ENCODE measurements at regions not wholly inside any gene's neighbourhood (a gene's known extent, or its start where the extent isn't known, plus 50 kb on each side); places are given as distances from the start of the nearest gene placed in this dataset.
"Not testable (repeated sequence)": the region's sequence is repeated elsewhere in the genome, so short reads cannot be mapped to it uniquely, and the experiment has no call there.

GRCh38 chr4:118575057-118575456 lies 110.1 kb upstream of the METTL14 start:
- H3K4me1 Mint-ChIP-seq; DNase-seq (ENCODE audit: low spot score in 2 of 2); H3K36me3 Mint-ChIP-seq (ENCODE audit: insufficient read depth); H3K9me3 Mint-ChIP-seq; ATAC-seq (replicated peaks; ENCODE audit: extremely low read depth, poor library complexity, severe bottlenecking); H3K27ac Mint-ChIP-seq (ENCODE audit: low read depth); H3K4me3 Mint-ChIP-seq: not testable (repeated sequence)
- H3K27me3 Mint-ChIP-seq, result peaks cover 55% of the 10 kb centered on the region

GRCh38 chr4:118575726-118576125 lies 109.5 kb upstream of the METTL14 start:
- H3K27me3 Mint-ChIP-seq, result peaks cover 53% of the 10 kb centered on the region
- not testable (repeated sequence) for H3K4me3 Mint-ChIP-seq; ATAC-seq (replicated peaks; ENCODE audit: extremely low read depth, poor library complexity, severe bottlenecking); H3K4me1 Mint-ChIP-seq; DNase-seq (ENCODE audit: low spot score in 2 of 2); H3K9me3 Mint-ChIP-seq; H3K27ac Mint-ChIP-seq (ENCODE audit: low read depth); H3K36me3 Mint-ChIP-seq (ENCODE audit: insufficient read depth)

GRCh38 chr4:118576709-118577219 lies 108.4 kb upstream of the METTL14 start:
- not testable (repeated sequence) for H3K4me3 Mint-ChIP-seq; ATAC-seq (replicated peaks; ENCODE audit: extremely low read depth, poor library complexity, severe bottlenecking); H3K27ac Mint-ChIP-seq (ENCODE audit: low read depth)

GRCh38 chr4:118585015-118585414 lies 100.2 kb upstream of the METTL14 start:
- Mint-ChIP-seq H3K4me1 (no peaks in the 10 kb centered on the region), H3K4me3 (no peak overlapping the region), H3K27ac (ENCODE audit: low read depth) (no peak overlapping the region), H3K36me3 (ENCODE audit: insufficient read depth) (no peaks in the 10 kb centered on the region), H3K27me3 (peaks cover 54% of the 10 kb centered on the region), H3K9me3 (no peaks in the 10 kb centered on the region)
- no peak for ATAC-seq (replicated peaks; ENCODE audit: extremely low read depth, poor library complexity, severe bottlenecking)
- DNase-seq (ENCODE audit: low spot score in 2 of 2), result no peak

More at GRCh38 chr4:118576709-118577219, 108.4 kb upstream of the METTL14 start:
- not testable (repeated sequence) for H3K36me3 Mint-ChIP-seq (ENCODE audit: insufficient read depth); H3K4me1 Mint-ChIP-seq; DNase-seq (ENCODE audit: low spot score in 2 of 2); H3K9me3 Mint-ChIP-seq
- peaks cover 55% of the 10 kb centered on the region for H3K27me3 Mint-ChIP-seq

- peaks cover 6% of the 10 kb centered on the region for H3K4me1 Mint-ChIP-seq
- H3K27me3 Mint-ChIP-seq, result peaks cover 43% of the 10 kb centered on the region
- no peaks in the 10 kb centered on the region for H3K9me3 Mint-ChIP-seq
- H3K27ac Mint-ChIP-seq (ENCODE audit: low read depth), result no peak overlapping the region
- peaks cover 11% of the 10 kb centered on the region for H3K36me3 Mint-ChIP-seq (ENCODE audit: insufficient read depth)
- DNase-seq (ENCODE audit: low spot score in 2 of 2) (no peak), ATAC-seq (replicated peaks; ENCODE audit: extremely low read depth, poor library complexity, severe bottlenecking) (no peak)
- no peak overlapping the region for H3K4me3 Mint-ChIP-seq
Observed at GRCh38 chr4:118586357-118586790, 98.8 kb upstream of the METTL14 start.

GRCh38 chr4:118587116-118587831 lies 97.9 kb upstream of the METTL14 start:
- Mint-ChIP-seq H3K27ac (ENCODE audit: low read depth) (no peak overlapping the region), H3K9me3 (no peaks in the 10 kb centered on the region), H3K27me3 (peaks cover 34% of the 10 kb centered on the region), H3K4me1 (peaks cover 11% of the 10 kb centered on the region), H3K36me3 (ENCODE audit: insufficient read depth) (peaks cover 17% of the 10 kb centered on the region), H3K4me3 (no peak overlapping the region)
- no peak for DNase-seq (ENCODE audit: low spot score in 2 of 2)
- ATAC-seq (replicated peaks; ENCODE audit: extremely low read depth, poor library complexity, severe bottlenecking), result no peak

GRCh38 chr4:118587946-118588345 lies 97.2 kb upstream of the METTL14 start:
- Mint-ChIP-seq H3K4me3 (no peak overlapping the region), H3K9me3 (no peaks in the 10 kb centered on the region), H3K4me1 (peaks cover 11% of the 10 kb centered on the region), H3K27ac (ENCODE audit: low read depth) (no peak overlapping the region), H3K27me3 (peaks cover 27% of the 10 kb centered on the region), H3K36me3 (ENCODE audit: insufficient read depth) (peaks cover 17% of the 10 kb centered on the region)
- ATAC-seq (replicated peaks; ENCODE audit: extremely low read depth, poor library complexity, severe bottlenecking) (no peak), DNase-seq (ENCODE audit: low spot score in 2 of 2) (no peak)

- Mint-ChIP-seq H3K4me1 (peaks cover 11% of the 10 kb centered on the region), H3K9me3 (no peaks in the 10 kb centered on the region), H3K27ac (ENCODE audit: low read depth) (no peak overlapping the region), H3K27me3 (peaks cover 14% of the 10 kb centered on the region), H3K4me3 (no peak overlapping the region), H3K36me3 (ENCODE audit: insufficient read depth) (peaks cover 19% of the 10 kb centered on the region)
- ATAC-seq (replicated peaks; ENCODE audit: extremely low read depth, poor library complexity, severe bottlenecking) (no peak), DNase-seq (ENCODE audit: low spot score in 2 of 2) (no peak)
Observed at GRCh38 chr4:118589471-118590055, 95.6 kb upstream of the METTL14 start.

GRCh38 chr4:118591339-118592046 lies 93.7 kb upstream of the METTL14 start:
- H3K9me3 Mint-ChIP-seq, H3K27me3 Mint-ChIP-seq: not testable (repeated sequence)
- DNase-seq (ENCODE audit: low spot score in 2 of 2), result peak; percentile 98 to 99
- Mint-ChIP-seq H3K4me1 (peaks cover 11% of the 10 kb centered on the region), H3K36me3 (ENCODE audit: insufficient read depth) (peaks cover 22% of the 10 kb centered on the region), H3K27ac (ENCODE audit: low read depth) (peak overlapping the region; percentile 100), H3K4me3 (peak overlapping the region; percentile 84)
- ATAC-seq (replicated peaks; ENCODE audit: extremely low read depth, poor library complexity, severe bottlenecking), result peak; percentile 88

GRCh38 chr4:118592289-118592688 lies 92.9 kb upstream of the METTL14 start:
- not testable (repeated sequence) for H3K27me3 Mint-ChIP-seq; H3K9me3 Mint-ChIP-seq; DNase-seq (ENCODE audit: low spot score in 2 of 2); ATAC-seq (replicated peaks; ENCODE audit: extremely low read depth, poor library complexity, severe bottlenecking)
- Mint-ChIP-seq H3K4me1 (peaks cover 11% of the 10 kb centered on the region), H3K27ac (ENCODE audit: low read depth) (peak overlapping the region; percentile 100), H3K36me3 (ENCODE audit: insufficient read depth) (peaks cover 22% of the 10 kb centered on the region), H3K4me3 (peak overlapping the region; percentile 84)

GRCh38 chr4:118595883-118596282 lies 89.3 kb upstream of the METTL14 start:
- not testable (repeated sequence) for H3K9me3 Mint-ChIP-seq; ATAC-seq (replicated peaks; ENCODE audit: extremely low read depth, poor library complexity, severe bottlenecking); H3K27me3 Mint-ChIP-seq; DNase-seq (ENCODE audit: low spot score in 2 of 2); H3K4me3 Mint-ChIP-seq; H3K27ac Mint-ChIP-seq (ENCODE audit: low read depth); H3K4me1 Mint-ChIP-seq
- peaks cover 19% of the 10 kb centered on the region for H3K36me3 Mint-ChIP-seq (ENCODE audit: insufficient read depth)

GRCh38 chr4:118625097-118625496 lies 60.1 kb upstream of the METTL14 start:
- not testable (repeated sequence) for ATAC-seq (replicated peaks; ENCODE audit: extremely low read depth, poor library complexity, severe bottlenecking); DNase-seq (ENCODE audit: low spot score in 2 of 2); H3K36me3 Mint-ChIP-seq (ENCODE audit: insufficient read depth); H3K27me3 Mint-ChIP-seq; H3K9me3 Mint-ChIP-seq; H3K4me1 Mint-ChIP-seq; H3K4me3 Mint-ChIP-seq
- H3K27ac Mint-ChIP-seq (ENCODE audit: low read depth), result peak overlapping the region; percentile 35

All from central memory CD8-positive, alpha-beta T cell (primary cell).